ENCODE measurements at regions not wholly inside any gene's neighbourhood (a gene's known extent, or its start where the extent isn't known, plus 50 kb on each side); places are given as distances from the start of the nearest gene placed in this dataset.

DNA sequence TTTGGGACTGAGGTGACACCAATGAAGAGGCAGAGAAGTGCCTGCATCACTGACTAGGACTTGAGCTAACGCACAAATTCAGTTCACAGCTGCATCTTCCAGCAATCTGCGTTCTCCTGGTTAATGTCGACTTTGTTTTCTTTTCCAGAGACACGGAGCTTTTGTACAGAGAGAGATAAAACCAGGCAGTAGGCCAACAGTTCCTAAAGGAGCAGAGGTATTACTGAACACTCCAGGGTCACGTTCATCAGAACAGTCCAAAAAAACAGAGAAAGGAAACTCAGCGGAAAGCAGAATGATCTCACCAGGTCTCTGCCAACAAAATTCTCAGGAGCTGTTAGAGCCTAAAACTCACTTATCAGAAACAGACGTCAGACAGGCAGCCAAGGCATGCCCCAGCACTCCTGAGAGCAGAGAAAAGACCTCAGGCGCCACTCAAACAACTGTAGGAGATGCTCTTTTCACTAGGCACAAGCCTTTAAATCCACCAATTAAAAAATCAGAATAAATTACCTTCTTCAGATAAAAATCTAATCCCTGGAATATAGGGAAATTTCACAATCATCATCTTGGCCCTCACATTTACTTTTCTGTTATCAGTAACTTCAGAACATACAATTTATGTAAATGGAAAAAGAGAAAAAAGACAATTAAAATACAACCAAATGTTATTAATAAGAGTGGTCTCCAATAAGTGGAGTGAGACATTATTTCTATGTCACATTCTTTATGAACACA is 95.9 kb upstream of the SPTBN1 start:
- DNase-seq: no peak

DNA sequence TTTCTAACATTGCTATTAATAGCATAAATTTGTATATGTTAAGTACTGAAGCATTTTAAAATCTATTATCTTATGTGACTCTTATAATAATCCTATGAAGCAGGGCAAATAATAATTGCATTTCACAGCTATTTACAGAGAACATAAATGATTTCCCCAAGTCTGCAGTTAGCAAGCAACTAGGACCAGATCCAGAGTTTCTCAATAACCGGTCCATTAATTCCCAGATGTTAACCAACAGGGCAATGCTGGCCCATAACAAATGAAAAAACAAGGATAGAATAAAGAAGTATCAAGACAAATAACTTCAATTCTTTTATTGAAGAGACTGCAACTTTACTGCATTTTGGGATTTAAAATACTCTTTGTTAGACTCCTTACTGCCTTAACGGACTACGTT is 91.7 kb upstream of the SPTBN1 start:
- no peak for DNase-seq

- DNase-seq: no peak
Measured at GRCh38 chr2:54365661-54366060, 90.5 kb upstream of the SPTBN1 start.

DNA sequence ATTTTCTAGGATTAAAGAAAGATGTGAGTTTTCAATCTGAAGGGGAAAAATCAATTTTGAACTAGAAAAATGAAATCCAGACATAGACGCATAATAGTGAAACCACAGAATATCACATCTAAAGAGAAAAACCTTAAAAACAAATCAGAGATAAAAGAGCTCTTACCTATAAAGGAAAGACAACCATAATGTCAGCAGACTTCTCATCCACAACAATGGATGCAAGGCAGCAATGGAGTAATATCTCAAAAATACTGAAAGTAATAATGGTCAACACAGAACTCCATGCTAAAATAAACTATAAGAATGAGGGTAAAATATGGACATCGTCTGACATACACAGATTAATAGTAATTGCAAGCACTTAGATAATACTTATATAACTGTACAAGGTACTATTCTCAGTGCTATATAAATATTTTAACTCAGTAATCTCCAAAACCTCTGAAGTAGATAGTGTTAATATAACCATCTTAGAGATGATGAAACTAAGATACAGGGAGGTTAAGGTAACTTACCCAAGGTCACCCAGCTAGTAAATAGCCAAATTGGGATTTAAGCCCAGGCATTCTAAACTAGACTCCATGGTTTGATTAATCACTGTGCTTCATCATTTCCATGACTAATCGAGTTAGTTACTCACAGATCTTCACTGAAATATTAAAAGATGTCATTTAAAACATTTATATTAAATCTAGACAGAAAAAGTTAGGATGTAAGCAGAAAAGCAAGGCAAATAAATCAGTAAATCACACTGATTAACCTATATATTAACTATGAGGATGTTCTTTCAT is 89.4 kb upstream of the SPTBN1 start:
- DNase-seq: no peak

- no peak for DNase-seq
Measured at GRCh38 chr2:54370405-54371104, 85.6 kb upstream of the SPTBN1 start.

DNA sequence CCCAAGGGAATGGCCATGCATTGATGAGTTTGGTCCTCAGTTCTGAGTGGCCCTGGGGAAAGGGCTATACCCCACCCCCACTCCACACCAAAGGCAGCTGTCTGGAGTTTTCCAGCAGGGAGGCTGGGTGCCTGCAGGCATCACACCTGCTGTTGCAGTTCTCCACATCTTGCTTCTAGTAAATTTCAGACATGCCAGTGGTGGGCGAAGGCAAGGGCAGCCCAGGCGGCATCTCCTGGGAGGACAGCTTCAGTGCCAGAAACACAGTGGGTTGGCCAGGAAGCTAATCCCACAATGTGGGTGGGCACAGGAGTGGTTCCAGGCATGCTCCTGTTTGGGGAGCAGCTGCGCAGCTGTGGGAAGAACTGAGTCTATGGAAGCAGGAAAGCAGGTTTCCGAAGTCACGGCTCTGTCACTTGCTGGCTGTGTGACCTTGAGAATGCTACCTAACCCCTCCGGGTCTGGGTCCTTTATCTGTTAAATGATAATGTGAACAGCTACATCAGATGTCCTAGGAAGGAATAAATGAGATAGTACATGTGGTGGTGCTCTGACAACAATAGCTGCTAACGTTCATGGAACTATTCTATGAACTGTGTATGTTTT is 84.6 kb upstream of the SPTBN1 start:
- DNase-seq: no peak

GRCh38 chr2:54372361-54372760 is 83.8 kb upstream of the SPTBN1 start:
- no peak for DNase-seq

GRCh38 chr2:54373855-54374254 is 82.3 kb upstream of the SPTBN1 start:
- no peak for DNase-seq

- DNase-seq: no peak
Measured at GRCh38 chr2:54374591-54375364, 81.3 kb upstream of the SPTBN1 start.

DNA sequence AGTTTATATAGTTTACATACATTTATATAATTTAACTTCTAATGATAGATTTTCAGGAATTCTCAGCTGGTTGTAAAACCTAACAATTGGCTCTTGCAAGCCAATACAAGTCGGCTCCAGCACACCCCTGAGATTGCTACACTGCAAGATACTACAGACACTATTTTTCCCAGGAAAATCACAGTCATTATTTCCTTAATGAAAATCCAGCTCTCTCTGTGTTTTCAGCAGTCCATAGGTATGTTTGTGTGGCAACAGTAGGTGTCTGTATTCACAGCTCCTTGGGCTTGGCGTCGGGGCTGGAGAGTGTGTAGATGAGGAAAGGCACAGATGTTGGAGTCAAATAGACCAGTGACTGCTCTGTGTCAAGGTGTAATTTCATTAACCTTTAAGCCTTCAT is 78.7 kb upstream of the SPTBN1 start:
- no peak for DNase-seq

DNA sequence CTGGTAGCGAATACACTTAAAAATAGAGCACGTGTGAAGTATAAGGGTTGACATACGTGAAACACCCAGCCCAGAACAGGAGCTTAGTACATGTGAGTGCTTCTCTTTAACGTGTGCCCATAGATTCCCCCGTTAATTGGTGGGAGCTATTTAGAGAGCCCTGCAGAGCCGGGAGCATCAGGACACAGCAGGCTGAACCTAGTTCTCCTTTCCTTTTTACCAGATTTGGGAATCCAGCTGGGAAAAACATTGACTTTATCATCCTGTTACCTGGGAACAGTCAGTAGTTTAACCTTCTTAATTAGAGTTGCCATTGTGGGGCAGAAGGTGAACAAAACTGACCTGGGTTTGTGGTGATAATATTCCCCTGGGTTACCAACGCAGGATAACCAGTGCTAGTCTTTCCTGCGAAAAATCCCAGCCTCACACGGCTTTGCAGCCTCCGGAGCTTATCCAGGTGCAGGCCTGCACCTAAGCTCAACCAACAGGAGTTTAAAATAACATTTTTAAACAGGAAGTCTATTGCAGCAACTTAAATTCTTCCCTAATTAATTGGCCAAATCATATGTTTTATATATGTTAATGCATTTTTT is 78.1 kb upstream of the SPTBN1 start:
- DNase-seq: no peak

GRCh38 chr2:54380670-54381069 is 75.5 kb upstream of the SPTBN1 start:
- no peak for DNase-seq

DNA sequence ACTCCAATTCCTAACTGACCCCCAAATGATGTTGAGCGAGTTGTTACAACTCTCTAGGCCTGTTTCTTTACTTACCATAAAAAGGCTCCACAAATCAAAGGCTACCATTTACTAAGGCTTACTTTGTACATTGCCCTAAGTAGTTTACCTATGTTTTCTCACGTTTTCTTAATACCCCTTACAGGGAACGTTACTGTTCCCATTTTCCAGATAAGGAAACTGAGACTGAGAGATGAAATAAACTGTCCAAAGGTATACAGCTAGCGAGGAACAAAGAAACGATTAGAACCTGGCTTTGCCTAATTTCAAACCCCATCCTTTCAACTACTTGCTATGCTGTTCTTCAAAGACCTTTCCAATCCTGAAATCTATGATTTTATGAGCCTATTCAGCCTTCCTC is 74.8 kb upstream of the SPTBN1 start:
- no peak for DNase-seq

GRCh38 chr2:54382601-54383000 is 73.5 kb upstream of the SPTBN1 start:
- DNase-seq: no peak

- DNase-seq: no peak
Measured at GRCh38 chr2:54384301-54385203, 71.6 kb upstream of the SPTBN1 start.

GRCh38 chr2:54385271-54385670 is 70.9 kb upstream of the SPTBN1 start:
- DNase-seq: no peak

DNA sequence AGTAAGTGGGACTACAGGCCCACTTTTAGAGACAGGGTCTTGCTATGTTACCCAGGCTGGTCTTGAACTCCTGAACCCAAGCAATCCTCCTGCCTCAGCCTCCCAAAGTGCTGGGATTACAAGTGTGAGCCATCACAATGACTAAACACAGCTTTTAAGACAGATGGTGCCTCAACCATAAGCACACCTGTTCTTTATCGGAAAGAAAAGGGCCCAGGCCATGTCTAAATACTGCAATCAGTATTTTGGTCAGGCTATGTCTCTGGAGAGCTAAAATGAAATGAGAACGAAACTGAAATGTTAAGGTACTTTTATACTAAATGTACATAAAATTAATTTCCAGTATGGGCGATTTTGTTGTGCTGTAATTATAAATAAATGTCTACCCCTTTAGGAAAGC is 69.5 kb upstream of the SPTBN1 start:
- no peak for DNase-seq

- no peak for DNase-seq
Measured at GRCh38 chr2:54387059-54387991, 68.8 kb upstream of the SPTBN1 start.

DNA sequence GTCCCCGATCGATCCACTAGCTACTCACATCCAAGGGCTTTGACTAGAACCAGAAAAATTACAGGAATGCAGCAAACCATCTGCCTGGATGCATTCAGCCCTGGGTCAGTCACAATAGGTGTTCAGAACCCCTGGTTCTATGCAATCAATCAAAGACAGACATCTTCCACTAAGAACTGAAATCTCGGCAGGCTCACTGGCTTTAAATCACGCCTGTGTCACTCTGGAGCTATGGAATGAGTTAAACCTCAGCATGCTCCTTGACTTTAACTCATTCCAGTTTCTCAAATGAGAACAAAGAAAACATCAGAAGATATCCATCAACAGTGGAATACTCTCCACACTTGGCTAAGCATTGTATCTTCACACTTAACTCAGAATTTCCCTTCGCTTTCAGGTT is 68.1 kb upstream of the SPTBN1 start:
- DNase-seq: no peak
